PFSK-1 (cell line): ENCODE measurements at regions not wholly inside any gene's neighbourhood (a gene's known extent, or its start where the extent isn't known, plus 50 kb on each side); places are given as distances from the start of the nearest gene placed in this dataset.

Experiments used
- FOXP2 ChIP-seq: optimal IDR thresholded peaks from 2 replicates; pipeline ENCODE3; 2011; ENCODE audit warnings: borderline replicate concordance, control low read depth, inconsistent platforms; ENCODE audit not compliant: insufficient read depth; ENCODE audit errors: extremely low read length, extremely low read depth
- POLR2AphosphoS5 ChIP-seq: IDR thresholded peaks from 2 replicates; pipeline ENCODE4 v1.6.1; 2012; ENCODE audit warnings: low read depth, mild to moderate bottlenecking, control low read depth, low read length, moderate library complexity
- REST ChIP-seq, 2 experiments: IDR thresholded peaks; 2 replicates each; pipeline versions ENCODE4 v1.6.1 to v1.8.0; 2011 to 2012; ENCODE audit warnings: low read depth in 2 of 2, low read length in 2 of 2, control low read depth in 1 of 2, inconsistent platforms in 1 of 2, mild to moderate bottlenecking in 1 of 2, moderate library complexity in 1 of 2; ENCODE audit not compliant: insufficient read depth in 1 of 2
- SIN3A ChIP-seq: IDR thresholded peaks from 2 replicates; pipeline ENCODE4 v1.6.1; 2012; ENCODE audit warnings: mild to moderate bottlenecking, low read length, moderate library complexity, borderline replicate concordance; ENCODE audit not compliant: insufficient read depth
- TAF1 ChIP-seq: IDR thresholded peaks from 2 replicates; pipeline ENCODE4 v1.6.1; 2012; ENCODE audit warnings: low read length, control low read depth, borderline replicate concordance; ENCODE audit not compliant: insufficient read depth

GRCh38 chr3:182420741-182421140 is 372.6 kb upstream of the ATP11B start:
- TF ChIP-seq REST (IDR thresholded peaks at IDR 0.05; ENCODE audit: insufficient read depth in 1 of 2, low read depth in 2 of 2, low read length in 2 of 2) (no peak), SIN3A (no peak), FOXP2 (no peak), POLR2AphosphoS5 (no peak), TAF1 (no peak)

- TF ChIP-seq TAF1 = no peak
- TF ChIP-seq POLR2AphosphoS5 = no peak
- TF ChIP-seq FOXP2 = no peak
- TF ChIP-seq REST (IDR thresholded peaks at IDR 0.05; ENCODE audit: insufficient read depth in 1 of 2, low read depth in 2 of 2, low read length in 2 of 2) = no peak
- TF ChIP-seq SIN3A = no peak
Measured at GRCh38 chr3:182424006-182424405, 369.3 kb upstream of the ATP11B start.

GRCh38 chr3:182435860-182436259 is 357.4 kb upstream of the ATP11B start:
- no peak for TF ChIP-seq TAF1
- no peak for TF ChIP-seq REST (IDR thresholded peaks at IDR 0.05; ENCODE audit: insufficient read depth in 1 of 2, low read depth in 2 of 2, low read length in 2 of 2)
- no peak for TF ChIP-seq SIN3A
- no peak for TF ChIP-seq POLR2AphosphoS5
- no peak for TF ChIP-seq FOXP2

- TF ChIP-seq SIN3A (no peak), FOXP2 (no peak), TAF1 (no peak), POLR2AphosphoS5 (no peak), REST (IDR thresholded peaks at IDR 0.05; ENCODE audit: insufficient read depth in 1 of 2, low read depth in 2 of 2, low read length in 2 of 2) (no peak)
Measured at GRCh38 chr3:182436547-182436946, 356.8 kb upstream of the ATP11B start.

- TF ChIP-seq REST (IDR thresholded peaks at IDR 0.05; ENCODE audit: insufficient read depth in 1 of 2, low read depth in 2 of 2, low read length in 2 of 2) (no peak), SIN3A (no peak), POLR2AphosphoS5 (no peak), FOXP2 (no peak), TAF1 (no peak)
Measured at GRCh38 chr3:182438398-182438797, 354.9 kb upstream of the ATP11B start.
